Endothelial cell of umbilical vein (primary cell): ENCODE measurements at regions not wholly inside any gene's neighbourhood (a gene's known extent, or its start where the extent isn't known, plus 50 kb on each side); places are given as distances from the start of the nearest gene placed in this dataset.

ENCODE experiments used
- CTCF ChIP-seq, 2 donors: IDR thresholded peaks; 1 replicate in 1 of 2; 2 replicates in 1 of 2; pipeline ENCODE4 v1.5.1; 2011; ENCODE audit warnings: low read length in 2 of 2, mild to moderate bottlenecking in 2 of 2, moderate library complexity in 2 of 2, control low read depth in 1 of 2, inconsistent platforms in 1 of 2, low read depth in 1 of 2; ENCODE audit not compliant: insufficient read depth in 1 of 2; ENCODE audit errors: extremely low read depth in 1 of 2
- JUN ChIP-seq: IDR thresholded peaks from 2 replicates; pipeline ENCODE4 v1.6.1; 2011; ENCODE audit warnings: borderline replicate concordance, low read depth; ENCODE audit not compliant: insufficient read length, insufficient read depth
- POLR2AphosphoS5 ChIP-seq: IDR thresholded peaks from 2 replicates; pipeline ENCODE4 v1.6.1; 2012; ENCODE audit warnings: low read depth, mild to moderate bottlenecking, control low read depth, low read length, moderate library complexity; ENCODE audit not compliant: insufficient read depth

- TF ChIP-seq CTCF (IDR thresholded peaks at IDR 0.05; ENCODE audit: extremely low read depth in 1 of 2, insufficient read depth in 1 of 2, low read depth in 1 of 2, low read length in 2 of 2) (no peak), POLR2AphosphoS5 (no peak), JUN (no peak)
These were observed 89.1 kb downstream of the PTCHD4 start for GRCh38 chr6:48021904-48022303.
